Globus pallidus (tissue), 1 donor: ENCODE measurements at regions not wholly inside any gene's neighbourhood (a gene's known extent, or its start where the extent isn't known, plus 50 kb on each side); places are given as distances from the start of the nearest gene placed in this dataset.

ENCODE experiments used
- DNase-seq: peaks from one replicate; pipeline ENCODE4 v3.0.0-alpha.2; 2015; ENCODE audit warnings: low spot score

GRCh38 chr3:176932433-176932832, 264.8 kb downstream of the TBL1XR1 start:
- no peak for DNase-seq

DNA sequence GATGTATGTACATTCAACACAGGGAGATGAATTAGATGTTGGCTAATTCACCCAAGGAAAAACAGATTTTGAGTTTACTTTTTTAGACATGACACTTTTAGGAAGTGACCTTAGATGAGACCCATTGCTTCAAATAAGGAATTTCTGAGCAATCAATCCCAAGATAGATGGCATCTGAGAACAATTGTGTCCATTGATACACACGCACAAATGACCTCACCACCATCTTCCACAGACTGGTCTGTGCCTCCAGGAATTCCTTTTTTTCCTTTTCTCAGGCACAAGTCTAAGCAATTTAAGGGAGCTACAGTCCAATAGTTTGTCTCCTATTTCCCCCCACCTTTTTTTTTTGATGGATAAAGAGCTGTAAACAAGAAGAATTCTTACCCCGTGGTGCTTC, 265.3 kb downstream of the TBL1XR1 start:
- no peak for DNase-seq

GRCh38 chr3:176930942-176931341, 266.3 kb downstream of the TBL1XR1 start:
- DNase-seq: no peak

DNA sequence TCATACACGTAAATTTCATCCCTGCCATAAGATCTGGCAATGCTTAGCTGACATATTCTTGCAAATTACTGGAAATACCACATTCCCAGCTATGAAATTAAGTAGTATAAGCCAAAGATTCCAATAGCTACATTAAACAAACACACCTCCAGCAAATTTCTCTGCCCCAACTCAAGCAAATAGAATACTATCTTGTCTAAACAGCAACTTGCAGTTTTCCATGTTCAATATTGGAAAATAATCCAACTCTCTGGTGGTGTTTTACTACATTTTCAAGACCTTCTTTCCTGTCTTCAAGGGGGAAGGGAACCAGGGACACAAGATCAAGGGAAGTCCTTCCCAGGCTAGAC, 268.7 kb downstream of the TBL1XR1 start:
- DNase-seq: no peak

GRCh38 chr3:176927706-176928581, 269.3 kb downstream of the TBL1XR1 start:
- peak; percentile 54 for DNase-seq

- DNase-seq: no peak
Observed at GRCh38 chr3:176927280-176927679, 270.0 kb downstream of the TBL1XR1 start.

DNA sequence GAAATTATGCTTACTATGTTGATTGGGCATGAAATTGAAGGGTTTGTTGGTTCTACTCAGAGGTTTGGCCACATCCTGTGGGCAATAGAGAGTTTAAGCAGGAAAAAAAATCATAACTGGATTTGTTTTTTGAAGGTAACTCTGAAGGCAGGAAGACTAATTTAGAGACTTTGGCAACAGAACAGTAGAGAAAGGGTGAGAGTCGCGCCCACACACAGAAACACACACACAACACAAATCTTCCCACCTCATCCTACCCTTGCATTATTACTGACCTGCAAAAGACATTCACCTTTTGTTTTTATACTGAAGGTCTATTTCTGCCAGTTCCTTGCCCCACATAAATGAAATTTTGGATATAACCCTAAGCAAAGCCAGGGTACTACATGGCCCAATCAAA, 270.6 kb downstream of the TBL1XR1 start:
- DNase-seq: no peak

- DNase-seq: no peak
Observed at GRCh38 chr3:176926034-176926433, 271.2 kb downstream of the TBL1XR1 start.

DNA sequence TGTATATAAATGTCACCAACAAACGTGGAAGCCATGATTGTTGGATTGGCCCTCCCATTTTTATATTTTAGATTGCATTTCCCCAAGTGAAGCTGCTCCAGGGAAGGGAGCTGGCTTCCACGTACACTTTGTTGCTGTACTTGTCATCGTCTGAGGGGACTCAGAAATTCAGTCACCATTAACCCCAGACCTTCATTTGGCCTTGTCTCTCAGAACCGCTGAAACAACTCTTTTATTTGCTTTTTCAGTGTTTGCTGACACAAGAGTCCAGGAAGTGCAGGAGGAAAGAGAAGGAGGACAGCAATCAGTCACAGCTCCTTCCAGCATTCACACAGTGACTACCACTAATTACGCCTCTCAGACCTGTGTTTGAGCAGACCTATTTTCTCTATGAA, 276.5 kb downstream of the TBL1XR1 start:
- no peak for DNase-seq

- no peak for DNase-seq
Observed at GRCh38 chr3:176919836-176920765, 277.2 kb downstream of the TBL1XR1 start.

DNA sequence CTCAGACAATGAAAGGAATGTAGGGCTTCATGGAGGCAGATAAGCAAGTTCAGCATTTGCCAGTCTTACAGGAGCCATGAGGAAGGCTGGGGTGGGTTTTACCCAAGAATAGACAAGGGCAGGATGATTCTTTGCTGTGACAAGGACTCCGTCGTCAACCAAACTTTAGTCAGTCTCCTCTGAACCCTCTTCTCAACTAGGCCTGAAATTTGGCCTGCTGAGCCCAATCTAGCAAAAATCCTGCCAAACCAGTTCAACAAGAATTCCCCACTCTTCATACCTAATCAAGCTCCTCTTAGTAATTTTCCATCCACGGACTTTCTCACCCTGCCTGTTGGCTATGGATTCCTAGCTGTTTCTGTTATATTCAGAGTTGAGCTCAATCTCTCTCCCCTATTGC, 280.5 kb downstream of the TBL1XR1 start:
- no peak for DNase-seq

GRCh38 chr3:176914764-176915163, 282.5 kb downstream of the TBL1XR1 start:
- DNase-seq: no peak

- DNase-seq: no peak
Observed at GRCh38 chr3:176911579-176911978, 285.7 kb downstream of the TBL1XR1 start.

DNA sequence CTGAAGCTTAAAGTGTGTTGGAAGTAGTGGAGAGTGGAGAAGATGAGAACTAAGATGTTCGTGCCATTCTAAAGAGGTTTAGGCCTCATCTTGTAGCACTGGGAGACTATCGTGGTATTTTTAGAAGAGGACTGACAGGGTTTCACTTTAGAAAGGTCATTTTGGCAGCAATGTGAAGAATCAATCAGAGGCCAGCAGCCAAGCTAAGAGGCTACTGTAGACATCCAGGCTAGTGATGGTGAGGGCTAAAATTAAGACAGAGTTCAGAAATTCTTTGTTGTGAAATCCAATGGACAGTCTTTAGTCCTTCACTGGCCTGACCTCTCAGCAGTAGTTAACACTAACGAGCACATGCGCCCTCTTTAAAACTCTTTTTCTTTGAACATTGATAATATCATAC, 288.2 kb downstream of the TBL1XR1 start:
- DNase-seq: no peak

GRCh38 chr3:176906046-176906905, 291.0 kb downstream of the TBL1XR1 start:
- DNase-seq: no peak

- no peak for DNase-seq
Observed at GRCh38 chr3:176905331-176905730, 292.0 kb downstream of the TBL1XR1 start.

- DNase-seq: no peak
Observed at GRCh38 chr3:176904506-176904905, 292.8 kb downstream of the TBL1XR1 start.

GRCh38 chr3:176896640-176897039, 300.6 kb downstream of the TBL1XR1 start:
- no peak for DNase-seq

- no peak for DNase-seq
Observed at GRCh38 chr3:176896165-176896564, 301.1 kb downstream of the TBL1XR1 start.

DNA sequence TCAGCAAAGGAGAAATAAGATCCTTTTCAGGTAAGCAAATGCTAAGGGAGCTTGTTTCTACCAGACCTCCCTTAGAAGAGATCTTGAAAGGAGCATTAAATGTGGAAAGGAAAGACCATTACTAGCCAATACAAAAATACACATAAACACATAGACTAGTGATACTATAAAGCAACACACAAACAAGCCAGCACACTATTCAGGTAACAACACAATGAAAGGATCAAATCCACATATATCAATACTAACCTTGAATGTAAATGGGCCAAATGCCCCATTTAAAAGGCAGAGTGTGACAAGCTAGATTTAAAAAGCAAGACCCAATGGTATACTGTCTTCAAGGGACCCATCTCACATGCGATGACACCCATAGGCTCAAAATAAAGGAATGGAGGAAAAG, 317.6 kb downstream of the TBL1XR1 start:
- DNase-seq: no peak

- no peak for DNase-seq
Observed at GRCh38 chr3:176873261-176873660, 324.0 kb downstream of the TBL1XR1 start.

GRCh38 chr3:176872771-176873209, 324.5 kb downstream of the TBL1XR1 start:
- peak; percentile 19 for DNase-seq
